ENCODE measurements at regions not wholly inside any gene's neighbourhood (a gene's known extent, or its start where the extent isn't known, plus 50 kb on each side); places are given as distances from the start of the nearest gene placed in this dataset.

DNA sequence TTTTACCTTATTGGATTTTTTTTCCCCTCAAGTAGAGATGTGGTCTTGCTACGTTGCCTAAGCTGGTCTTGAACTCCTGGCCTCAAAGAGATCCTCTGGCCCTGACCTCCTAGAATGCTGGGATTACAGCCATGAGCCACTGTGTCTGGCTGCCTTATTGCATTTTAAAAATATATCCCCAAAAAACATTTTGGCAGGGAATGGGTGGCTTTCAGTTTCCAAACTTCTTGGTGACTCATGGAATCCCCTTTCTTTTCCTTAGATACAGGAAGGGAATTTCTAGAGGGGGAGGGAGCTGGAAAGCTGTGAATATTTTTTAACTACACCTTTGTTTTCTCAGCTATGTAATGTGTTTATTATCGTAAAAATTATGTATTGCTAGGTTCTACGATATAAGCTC is 73.3 kb downstream of the SNRPE start:
- Histone ChIP-seq H3K79me2 (ENCODE audit: insufficient read depth, low read length) (no peaks in the 10 kb centered on the region), H3K27me3 (ENCODE audit: insufficient read depth, low read length, poor library complexity, severe bottlenecking) (no peaks in the 10 kb centered on the region), H2AFZ (ENCODE audit: low read length) (no peak overlapping the region), H3F3A (ENCODE audit: low read depth) (peaks cover 8% of the 10 kb centered on the region; the same call in 1 of the 2 replicates), H3K4me3 (ENCODE audit: low read length, poor library complexity, severe bottlenecking) (no peak overlapping the region), H3K9me2 (replicated peaks; ENCODE audit: low read depth, low read length) (no peaks in the 10 kb centered on the region), H3K4me2 (ENCODE audit: low read depth, low read length, poor library complexity, severe bottlenecking) (no peak overlapping the region), H3K9ac (ENCODE audit: low read depth, low read length, poor library complexity, severe bottlenecking) (no peak overlapping the region), H3K9me3 (ENCODE audit: insufficient read depth, low read depth, low read length) (no peaks in the 10 kb centered on the region), H4K20me1 (ENCODE audit: insufficient read depth, low read length, poor library complexity, severe bottlenecking) (no peaks in the 10 kb centered on the region), H3K4me1 (ENCODE audit: insufficient read depth, low read length, poor library complexity, severe bottlenecking) (peaks cover 58% of the 10 kb centered on the region), H3K36me3 (ENCODE audit: insufficient read depth, low read length) (no peaks in the 10 kb centered on the region)
- TF ChIP-seq CTCF (conservative IDR thresholded peaks at IDR 0.05; ENCODE audit: low read length) (no peak), EZH2phosphoT487 (IDR thresholded peaks at IDR 0.05; ENCODE audit: borderline replicate concordance) (no peak)

DNA sequence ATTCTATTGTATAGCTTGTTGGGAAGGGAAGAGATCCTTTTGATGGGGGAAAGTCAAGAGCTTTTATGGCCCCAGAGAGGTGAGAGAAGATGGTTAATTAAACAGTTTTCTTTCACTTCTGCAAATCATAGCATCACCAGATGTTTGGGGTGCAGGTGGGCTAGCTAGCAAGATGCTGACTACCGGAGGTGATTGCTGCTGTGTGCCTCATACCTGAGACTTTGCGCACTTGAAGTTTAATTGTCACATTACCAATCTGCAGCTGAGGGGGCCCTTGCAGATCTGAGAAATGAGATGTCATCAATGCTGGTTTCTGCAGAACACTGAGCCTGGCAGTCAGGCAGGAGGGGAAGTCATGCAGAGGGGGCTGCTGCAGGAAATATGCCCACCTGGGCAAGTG is 73.9 kb downstream of the SNRPE start:
- no peaks in the 10 kb centered on the region for H3K27me3 ChIP-seq (ENCODE audit: insufficient read depth, low read length, poor library complexity, severe bottlenecking)
- H3K9me3 ChIP-seq (ENCODE audit: insufficient read depth, low read depth, low read length) = no peaks in the 10 kb centered on the region
- no peak overlapping the region for H3K4me3 ChIP-seq (ENCODE audit: low read length, poor library complexity, severe bottlenecking)
- H3K9ac ChIP-seq (ENCODE audit: low read depth, low read length, poor library complexity, severe bottlenecking) = no peak overlapping the region
- H3K4me1 ChIP-seq (ENCODE audit: insufficient read depth, low read length, poor library complexity, severe bottlenecking) = peaks cover 52% of the 10 kb centered on the region
- no peaks in the 10 kb centered on the region for H3K79me2 ChIP-seq (ENCODE audit: insufficient read depth, low read length)
- no peak overlapping the region for H3K4me2 ChIP-seq (ENCODE audit: low read depth, low read length, poor library complexity, severe bottlenecking)
- no peak overlapping the region for H2AFZ ChIP-seq (ENCODE audit: low read length)
- no peak for TF ChIP-seq EZH2phosphoT487 (IDR thresholded peaks at IDR 0.05; ENCODE audit: borderline replicate concordance)
- TF ChIP-seq CTCF (conservative IDR thresholded peaks at IDR 0.05; ENCODE audit: low read length) = no peak
- no peaks in the 10 kb centered on the region for H3K36me3 ChIP-seq (ENCODE audit: insufficient read depth, low read length)
- peaks cover 8% of the 10 kb centered on the region; the same call in 1 of the 2 replicates for H3F3A ChIP-seq (ENCODE audit: low read depth)
- H3K9me2 ChIP-seq (replicated peaks; ENCODE audit: low read depth, low read length) = no peaks in the 10 kb centered on the region
- H4K20me1 ChIP-seq (ENCODE audit: insufficient read depth, low read length, poor library complexity, severe bottlenecking) = no peaks in the 10 kb centered on the region

DNA sequence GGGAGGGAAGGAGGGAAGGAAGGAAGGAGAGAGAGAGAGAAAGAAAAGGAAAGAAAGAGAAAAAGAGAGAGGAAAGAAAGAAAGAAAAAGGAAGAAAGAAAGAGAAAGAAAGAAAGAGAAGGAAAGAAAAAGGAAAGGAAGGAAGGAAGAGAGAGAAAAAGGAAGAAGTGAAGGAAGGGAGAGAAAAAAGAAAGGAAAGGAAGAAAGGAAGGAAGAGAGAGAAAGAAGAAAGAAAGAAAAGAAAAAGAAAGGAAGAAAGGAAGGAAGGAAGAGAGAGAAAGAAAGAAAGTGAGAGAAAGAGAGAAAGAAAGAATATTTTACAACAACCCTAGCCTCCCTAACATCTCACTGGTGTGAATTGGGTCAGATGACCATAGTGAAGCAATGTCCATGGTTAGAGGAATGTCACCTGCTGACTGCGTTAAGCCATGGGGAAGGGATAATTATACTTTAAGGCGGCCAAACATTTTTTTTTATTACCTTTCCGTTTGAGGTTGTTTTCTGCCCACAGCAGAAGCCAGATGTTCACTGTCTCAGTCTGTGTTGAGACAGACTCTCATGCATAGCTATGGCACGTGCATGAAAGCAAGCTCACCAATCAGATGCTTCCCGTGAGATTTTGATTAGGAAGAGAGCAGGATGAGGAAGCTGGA is 76.4 kb downstream of the SNRPE start:
- no peak for TF ChIP-seq CTCF (conservative IDR thresholded peaks at IDR 0.05; ENCODE audit: low read length)
- TF ChIP-seq EZH2phosphoT487 (IDR thresholded peaks at IDR 0.05; ENCODE audit: borderline replicate concordance) = no peak
- Histone ChIP-seq H3K9me3 (ENCODE audit: insufficient read depth, low read depth, low read length) (no peaks in the 10 kb centered on the region), H3K9ac (ENCODE audit: low read depth, low read length, poor library complexity, severe bottlenecking) (peak overlapping the region; percentile 55), H3K4me2 (ENCODE audit: low read depth, low read length, poor library complexity, severe bottlenecking) (peak overlapping the region; percentile 51), H3K4me1 (ENCODE audit: insufficient read depth, low read length, poor library complexity, severe bottlenecking) (peaks cover 38% of the 10 kb centered on the region), H4K20me1 (ENCODE audit: insufficient read depth, low read length, poor library complexity, severe bottlenecking) (no peaks in the 10 kb centered on the region), H3K4me3 (ENCODE audit: low read length, poor library complexity, severe bottlenecking) (peak overlapping the region; percentile 50), H2AFZ (ENCODE audit: low read length) (peak overlapping the region; percentile 63), H3F3A (ENCODE audit: low read depth) (peaks cover 3% of the 10 kb centered on the region; the same call in 1 of the 2 replicates), H3K36me3 (ENCODE audit: insufficient read depth, low read length) (no peaks in the 10 kb centered on the region), H3K79me2 (ENCODE audit: insufficient read depth, low read length) (no peaks in the 10 kb centered on the region), H3K27me3 (ENCODE audit: insufficient read depth, low read length, poor library complexity, severe bottlenecking) (no peaks in the 10 kb centered on the region), H3K9me2 (replicated peaks; ENCODE audit: low read depth, low read length) (no peaks in the 10 kb centered on the region)
